Endothelial cell of umbilical vein (primary cell): ENCODE measurements at regions not wholly inside any gene's neighbourhood (a gene's known extent, or its start where the extent isn't known, plus 50 kb on each side); places are given as distances from the start of the nearest gene placed in this dataset.

Experiments used
- BruUV-seq: library from RNA; stranded (reverse); fragments of 400-500 nt; replicated peaks from 2 replicates; lab custom pipeline; 2021; lab: Mats Ljungman, UMichigan
- CTCF ChIA-PET: fragments of 300-600, 350-600 bp; sonication (Branson Sonifier 250); formaldehyde crosslinking; loops from one replicate; lab custom pipeline; 2021; ENCODE audit warnings: antibody characterized with exemption, inconsistent platforms; lab: Charles Lee
- POLR2A ChIA-PET: fragments of 300-600, 350-600 bp; sonication (Branson Sonifier 250); formaldehyde crosslinking; loops from one replicate; lab custom pipeline; 2021; ENCODE audit warnings: antibody characterized with exemption, inconsistent platforms; lab: Charles Lee
- DNase-seq: peaks from one replicate; pipeline ENCODE4 v3.0.0-alpha.2; 2011; ENCODE audit warnings: low read depth, low spot score
- FAIRE-seq: peaks from 2 replicates; lab custom pipeline; 2011; peaks lifted over from hg19 to GRCh38; lab: Jason Lieb, UNC
- H2AFZ ChIP-seq: 2 replicates; pipeline ENCODE4 v1.6.0; 2012; ENCODE audit warnings: low read depth, low read length, control low read depth, inconsistent platforms
- H3K27ac ChIP-seq: 2 replicates; pipeline ENCODE4 v1.5.1; 2011; ENCODE audit warnings: low read depth, mild to moderate bottlenecking, control low read depth, low read length, moderate library complexity; ENCODE audit not compliant: insufficient read depth
- H3K27me3 ChIP-seq, 2 experiments: 2 replicates each; pipeline versions ENCODE4 v1.6.0 to v1.6.1; 2011; ENCODE audit warnings: low read length in 2 of 2, mixed read lengths in 1 of 2; ENCODE audit not compliant: control insufficient read depth in 2 of 2, insufficient read depth in 2 of 2
- H3K36me3 ChIP-seq, 2 experiments: 2 replicates in 1 of 2; 3 replicates in 1 of 2; pipeline ENCODE4 v1.5.1; 2011; ENCODE audit warnings: low read length in 2 of 2, mild to moderate bottlenecking in 1 of 2, moderate library complexity in 1 of 2; ENCODE audit not compliant: control insufficient read depth in 2 of 2, insufficient read depth in 2 of 2; ENCODE audit errors: extremely low read depth in 1 of 2
- H3K4me1 ChIP-seq: 3 replicates; pipeline ENCODE4 v1.5.1; 2011; ENCODE audit warnings: mild to moderate bottlenecking, low read length; ENCODE audit not compliant: control insufficient read depth, insufficient read depth; ENCODE audit errors: extremely low read depth
- H3K4me2 ChIP-seq: 2 replicates; pipeline ENCODE4 v1.6.1; 2011; ENCODE audit warnings: low read length, control low read depth, mixed read lengths; ENCODE audit not compliant: insufficient read depth
- H3K4me3 ChIP-seq, 3 experiments: fragments of 200-600 bp in 1 of 3; sonication (generic), shearing (Covaris generic) in 1 of 3; replicated peaks in 1 of 3; 2 replicates each; pipeline ENCODE4 v1.5.1; 2011 to 2016; ENCODE audit warnings: control low read depth in 3 of 3, low read length in 3 of 3, mild to moderate bottlenecking in 2 of 3, inconsistent platforms in 1 of 3, low read depth in 1 of 3, moderate library complexity in 1 of 3; ENCODE audit not compliant: insufficient read depth in 1 of 3
- H3K79me2 ChIP-seq: 2 replicates; pipeline ENCODE4 v1.6.0; 2012; ENCODE audit warnings: low read length, inconsistent platforms; ENCODE audit not compliant: control insufficient read depth, insufficient read depth
- H3K9ac ChIP-seq: replicated peaks from 2 replicates; pipeline ENCODE3; 2011; ENCODE audit warnings: low read length, control low read depth; ENCODE audit not compliant: insufficient read depth; ENCODE audit errors: extremely low read depth
- H3K9me1 ChIP-seq: replicated peaks from 3 replicates; pipeline ENCODE4 v1.6.0; 2011; ENCODE audit warnings: mild to moderate bottlenecking, low read length; ENCODE audit not compliant: control insufficient read depth, insufficient read depth; ENCODE audit errors: extremely low read depth
- H3K9me3 ChIP-seq: replicated peaks from 2 replicates; pipeline ENCODE4 v1.5.1; 2012; ENCODE audit warnings: low read length, inconsistent platforms; ENCODE audit not compliant: control insufficient read depth, insufficient read depth
- H4K20me1 ChIP-seq: replicated peaks from 2 replicates; pipeline ENCODE3; 2011; ENCODE audit warnings: mild to moderate bottlenecking, low read length; ENCODE audit not compliant: control insufficient read depth, insufficient read depth; ENCODE audit errors: extremely low read depth
- CTCF ChIP-seq, 2 donors: IDR thresholded peaks; 1 replicate in 1 of 2; 2 replicates in 1 of 2; pipeline ENCODE4 v1.5.1; 2011; ENCODE audit warnings: low read length in 2 of 2, mild to moderate bottlenecking in 2 of 2, moderate library complexity in 2 of 2, control low read depth in 1 of 2, inconsistent platforms in 1 of 2, low read depth in 1 of 2; ENCODE audit not compliant: insufficient read depth in 1 of 2; ENCODE audit errors: extremely low read depth in 1 of 2
- EZH2 ChIP-seq: IDR thresholded peaks from 2 replicates; pipeline ENCODE4 v1.6.1; 2012; ENCODE audit warnings: borderline replicate concordance, low read depth, mild to moderate bottlenecking, moderate library complexity, low read length, inconsistent platforms; ENCODE audit not compliant: severe bottlenecking
- FOS ChIP-seq: IDR thresholded peaks from 2 replicates; pipeline ENCODE4 v1.6.1; 2011; ENCODE audit warnings: mild to moderate bottlenecking, low read length, moderate library complexity, borderline replicate concordance; ENCODE audit not compliant: insufficient read depth
- GATA2 ChIP-seq: IDR thresholded peaks from 2 replicates; pipeline ENCODE4 v1.7.0; 2011; ENCODE audit warnings: low read depth, mild to moderate bottlenecking, moderate library complexity, mixed read lengths, low read length; ENCODE audit not compliant: insufficient read length, insufficient read depth
- JUN ChIP-seq: IDR thresholded peaks from 2 replicates; pipeline ENCODE4 v1.6.1; 2011; ENCODE audit warnings: borderline replicate concordance, low read depth; ENCODE audit not compliant: insufficient read length, insufficient read depth
- MAX ChIP-seq: IDR thresholded peaks from 2 replicates; pipeline ENCODE4 v1.6.1; 2011; ENCODE audit not compliant: insufficient read depth, insufficient read length
- MYC ChIP-seq: IDR thresholded peaks from one replicate; pipeline ENCODE4 v1.6.1; 2011; ENCODE audit warnings: mild to moderate bottlenecking, low read depth, low read length
- POLR2A ChIP-seq: IDR thresholded peaks from 2 replicates; pipeline ENCODE4 v1.6.1; 2012; ENCODE audit warnings: low read depth, mild to moderate bottlenecking, control low read depth, low read length
- POLR2AphosphoS5 ChIP-seq: IDR thresholded peaks from 2 replicates; pipeline ENCODE4 v1.6.1; 2012; ENCODE audit warnings: low read depth, mild to moderate bottlenecking, control low read depth, low read length, moderate library complexity; ENCODE audit not compliant: insufficient read depth
- dilution Hi-C: fragments of 300-500 bp; cut with MboI; formaldehyde crosslinking; loops from one replicate; pipeline ENCODE4 v1.15.0; 2019; ENCODE audit warnings: low sequenced_read_pairs; ENCODE audit not compliant: extremely low pct_ligation_motif_present
- intact Hi-C: fragments of 100-400 bp; cut with micrococcal nuclease; formaldehyde crosslinking; loops from one replicate; pipeline ENCODE4 v1.10.0; 2022

GRCh38 chr10:14454629-14455028, 123.9 kb upstream of the FRMD4A start:
- no peak for DNase-seq
- H3K9ac ChIP-seq, result no peak overlapping the region
- FAIRE-seq, result no peak
- intact Hi-C loops, result no loop called here
- H3K27me3 ChIP-seq, result peaks cover 3% of the 10 kb centered on the region in 2 experiments
- H3K4me3 ChIP-seq, result no peak overlapping the region
- no peaks in the 10 kb centered on the region for H4K20me1 ChIP-seq
- H3K9me1 ChIP-seq, result no peaks in the 10 kb centered on the region
- no TSS peak for BruUV-seq
- no peaks in the 10 kb centered on the region for H3K36me3 ChIP-seq
- POLR2A ChIA-PET, result no interaction called here
- CTCF ChIA-PET, result no interaction called here
- no peaks in the 10 kb centered on the region for H3K79me2 ChIP-seq
- H2AFZ ChIP-seq, result no peak overlapping the region
- TF ChIP-seq EZH2 (no peak), POLR2AphosphoS5 (no peak), FOS (no peak), MYC (no peak), POLR2A (no peak), MAX (no peak), GATA2 (no peak), CTCF (IDR thresholded peaks at IDR 0.05; ENCODE audit: extremely low read depth in 1 of 2, insufficient read depth in 1 of 2, low read depth in 1 of 2, low read length in 2 of 2) (no peak), JUN (no peak)
- H3K27ac ChIP-seq, result no peak overlapping the region
- dilution Hi-C loops, result no loop called here
- no peaks in the 10 kb centered on the region for H3K9me3 ChIP-seq
- peaks cover 2% of the 10 kb centered on the region for H3K4me1 ChIP-seq
- H3K4me2 ChIP-seq, result no peak overlapping the region
